NCI-H345 (cell line): ENCODE measurements at regions not wholly inside any gene's neighbourhood (a gene's known extent, or its start where the extent isn't known, plus 50 kb on each side); places are given as distances from the start of the nearest gene placed in this dataset.

Experiments
- DNase-seq: peaks from one replicate; lab custom pipeline; 2025; lab: John Stamatoyannopoulos, UW

- DNase-seq = no peak
Observed at GRCh38 chr4:57607566-57608180, 497.5 kb upstream of the IGFBP7 start.

- no peak for DNase-seq
Observed at GRCh38 chr4:57605376-57605775, 495.2 kb upstream of the IGFBP7 start.

GRCh38 chr4:57602141-57602540 lies 492.0 kb upstream of the IGFBP7 start:
- no peak for DNase-seq

DNA sequence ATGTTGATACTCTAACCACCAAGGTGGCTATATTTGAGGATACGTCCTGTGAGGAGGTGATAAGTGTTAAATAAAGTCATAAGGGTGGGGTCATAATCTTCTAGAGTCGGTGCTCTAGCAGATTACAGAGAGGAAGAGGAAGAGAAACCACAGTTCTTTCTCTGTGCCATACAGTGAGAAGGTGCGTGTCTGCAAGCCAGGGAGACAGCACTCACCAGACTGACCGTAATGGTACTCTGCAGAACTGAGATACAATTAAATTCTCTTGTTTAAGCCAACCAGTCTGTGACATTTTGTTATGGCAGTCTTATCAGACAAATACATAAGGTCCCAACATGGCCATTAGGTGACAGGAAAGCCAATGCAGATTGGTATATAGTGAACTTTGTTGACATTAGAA lies 480.9 kb upstream of the IGFBP7 start:
- DNase-seq = no peak

- DNase-seq = no peak
Observed at GRCh38 chr4:57588557-57588956, 478.4 kb upstream of the IGFBP7 start.

GRCh38 chr4:57580710-57581599 lies 470.8 kb upstream of the IGFBP7 start:
- no peak for DNase-seq

DNA sequence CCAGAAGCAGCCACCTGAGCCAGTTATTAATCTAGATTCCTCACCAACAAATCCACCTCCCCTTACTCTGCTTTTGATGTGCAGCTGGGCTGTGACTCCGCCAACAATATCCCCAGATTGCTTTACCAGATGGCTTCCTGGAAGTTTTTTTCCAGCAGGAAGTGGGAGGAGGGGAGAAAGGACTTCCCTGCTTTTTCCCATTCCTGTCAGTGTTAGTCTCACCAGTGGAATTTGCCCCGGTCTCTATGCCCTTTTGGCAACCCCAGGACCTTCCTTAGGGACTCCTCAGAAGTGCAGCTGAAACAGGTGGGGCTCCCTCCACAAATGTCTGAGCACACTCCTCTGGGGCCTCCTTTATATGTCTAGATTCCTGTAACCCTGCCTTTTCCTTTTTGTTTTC lies 465.2 kb upstream of the IGFBP7 start:
- DNase-seq = no peak

GRCh38 chr4:57554556-57555092 lies 444.4 kb upstream of the IGFBP7 start:
- no peak for DNase-seq

DNA sequence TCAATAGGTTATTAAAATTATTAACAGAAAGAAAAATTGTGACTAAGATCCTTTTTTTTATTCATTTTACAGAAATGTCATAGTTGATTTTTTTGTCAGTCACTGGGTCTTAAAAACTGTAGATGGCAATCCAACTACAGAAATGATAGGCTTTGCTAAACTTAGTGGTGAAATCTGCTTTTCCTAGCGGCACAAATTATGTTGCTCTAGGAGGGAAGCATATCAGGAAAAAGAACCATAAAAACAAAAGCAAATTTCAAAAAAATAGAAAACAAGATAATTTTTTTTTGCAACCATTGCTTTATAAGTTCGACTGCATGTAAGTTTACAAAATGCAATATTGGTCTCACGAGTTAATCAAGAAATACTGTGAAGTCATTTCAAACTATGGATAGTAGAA lies 443.5 kb upstream of the IGFBP7 start:
- no peak for DNase-seq

- no peak for DNase-seq
Observed at GRCh38 chr4:57550198-57550597, 440.0 kb upstream of the IGFBP7 start.

DNA sequence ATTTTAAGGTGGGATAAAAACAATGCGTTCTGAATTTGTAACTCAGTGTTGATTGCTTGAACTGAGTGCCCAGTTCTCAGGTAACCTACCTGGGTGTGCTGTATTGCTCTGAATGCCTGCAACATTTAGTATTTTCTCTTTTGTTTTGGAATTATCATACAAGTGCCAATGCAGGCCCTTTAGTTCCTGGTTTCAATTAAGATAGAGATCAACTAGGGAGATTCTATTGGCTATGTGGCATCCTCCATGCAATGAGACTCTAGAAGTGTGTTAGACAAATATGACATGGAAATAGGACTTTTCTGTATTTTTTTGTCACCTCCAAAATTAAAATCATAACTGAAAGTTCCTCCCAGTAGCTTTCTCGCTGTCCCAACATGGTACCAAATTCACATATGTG lies 438.7 kb upstream of the IGFBP7 start:
- no peak for DNase-seq

GRCh38 chr4:57544811-57545654 lies 434.8 kb upstream of the IGFBP7 start:
- DNase-seq = no peak

GRCh38 chr4:57504797-57505530 lies 394.8 kb upstream of the IGFBP7 start:
- DNase-seq = peak; percentile 1

GRCh38 chr4:57504139-57504538 lies 394.0 kb upstream of the IGFBP7 start:
- peak; percentile 85 for DNase-seq

GRCh38 chr4:57501720-57502119 lies 391.5 kb upstream of the IGFBP7 start:
- DNase-seq = no peak

GRCh38 chr4:57499786-57500185 lies 389.6 kb upstream of the IGFBP7 start:
- no peak for DNase-seq

DNA sequence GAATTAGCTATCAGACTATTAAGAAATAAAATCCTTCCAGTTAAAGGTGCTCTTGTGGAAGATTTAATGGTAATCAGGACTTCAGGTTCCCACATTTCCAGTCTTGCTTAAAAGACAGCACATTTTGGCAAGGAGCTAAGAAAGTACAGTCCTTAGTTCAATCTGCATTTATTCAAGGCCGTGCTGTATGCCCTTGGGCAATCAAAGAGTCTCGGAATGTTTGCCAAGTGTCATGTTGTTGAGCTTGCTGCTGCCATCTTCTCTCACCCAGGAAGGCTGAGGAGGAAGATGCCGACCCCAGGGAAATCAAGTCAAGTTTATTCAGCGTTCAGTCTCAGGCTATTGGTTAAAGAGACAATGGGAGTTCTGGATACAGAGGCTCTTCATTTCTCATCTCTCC lies 388.1 kb upstream of the IGFBP7 start:
- no peak for DNase-seq

- DNase-seq = no peak
Observed at GRCh38 chr4:57496697-57497471, 386.7 kb upstream of the IGFBP7 start.

GRCh38 chr4:57494821-57495220 lies 384.6 kb upstream of the IGFBP7 start:
- no peak for DNase-seq

- DNase-seq = no peak
Observed at GRCh38 chr4:57492251-57492878, 382.2 kb upstream of the IGFBP7 start.
